Gastroesophageal sphincter (tissue), 3 donors: ENCODE measurements at regions not wholly inside any gene's neighbourhood (a gene's known extent, or its start where the extent isn't known, plus 50 kb on each side); places are given as distances from the start of the nearest gene placed in this dataset.

Source experiments
- CTCF ChIP-seq, 4 experiments: fragments of 200-600 bp in 2 of 4; fragments of 450-650 bp in 2 of 4; sonication (generic) in 1 of 4; IDR thresholded peaks; one replicate each; pipeline ENCODE4 v1.5.1; 2017 to 2019; ENCODE audit warnings: antibody characterized with exemption in 4 of 4, mild to moderate bottlenecking in 2 of 4, moderate library complexity in 2 of 4
- EP300 ChIP-seq: sonication (generic); formaldehyde crosslinking; IDR thresholded peaks from one replicate; pipeline ENCODE4 v1.6.1; 2017; ENCODE audit warnings: antibody characterized with exemption, mild to moderate bottlenecking
- POLR2A ChIP-seq, 2 donors: fragments of 450-650 bp; IDR thresholded peaks; one replicate each; pipeline ENCODE4 v1.6.1; 2017; ENCODE audit warnings: antibody characterized with exemption in 2 of 2, mild to moderate bottlenecking in 2 of 2, moderate library complexity in 1 of 2

- TF ChIP-seq CTCF (IDR thresholded peaks at IDR 0.05) (no peak), POLR2A (IDR thresholded peaks at IDR 0.05) (no peak), EP300 (no peak)
Observed at GRCh38 chr2:18084376-18084775, 205.9 kb downstream of the KCNS3 start.
